ENCODE measurements at regions not wholly inside any gene's neighbourhood (a gene's known extent, or its start where the extent isn't known, plus 50 kb on each side); places are given as distances from the start of the nearest gene placed in this dataset.

GRCh38 chr7:126227055-126227454 lies 1025.7 kb downstream of the GRM8 start:
- TF ChIP-seq POLR2A (IDR thresholded peaks at IDR 0.05): no peak
- TF ChIP-seq, protein P1, sequence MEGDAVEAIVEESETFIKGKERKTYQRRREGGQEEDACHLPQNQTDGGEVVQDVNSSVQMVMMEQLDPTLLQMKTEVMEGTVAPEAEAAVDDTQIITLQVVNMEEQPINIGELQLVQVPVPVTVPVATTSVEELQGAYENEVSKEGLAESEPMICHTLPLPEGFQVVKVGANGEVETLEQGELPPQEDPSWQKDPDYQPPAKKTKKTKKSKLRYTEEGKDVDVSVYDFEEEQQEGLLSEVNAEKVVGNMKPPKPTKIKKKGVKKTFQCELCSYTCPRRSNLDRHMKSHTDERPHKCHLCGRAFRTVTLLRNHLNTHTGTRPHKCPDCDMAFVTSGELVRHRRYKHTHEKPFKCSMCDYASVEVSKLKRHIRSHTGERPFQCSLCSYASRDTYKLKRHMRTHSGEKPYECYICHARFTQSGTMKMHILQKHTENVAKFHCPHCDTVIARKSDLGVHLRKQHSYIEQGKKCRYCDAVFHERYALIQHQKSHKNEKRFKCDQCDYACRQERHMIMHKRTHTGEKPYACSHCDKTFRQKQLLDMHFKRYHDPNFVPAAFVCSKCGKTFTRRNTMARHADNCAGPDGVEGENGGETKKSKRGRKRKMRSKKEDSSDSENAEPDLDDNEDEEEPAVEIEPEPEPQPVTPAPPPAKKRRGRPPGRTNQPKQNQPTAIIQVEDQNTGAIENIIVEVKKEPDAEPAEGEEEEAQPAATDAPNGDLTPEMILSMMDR (IDR thresholded peaks at IDR 0.05): no peak
- DNase-seq (ENCODE audit: low spot score in 2 of 2): no peak
- intact Hi-C loops (cut with DNase I; ENCODE audit: low total_unique reads): no loop called here
- H3K4me3 ChIP-seq (ENCODE audit: low read depth, poor library complexity, severe bottlenecking): no peak overlapping the region

- DNase-seq (ENCODE audit: low spot score in 2 of 2): no peak
- TF ChIP-seq POLR2A (IDR thresholded peaks at IDR 0.05): no peak
- TF ChIP-seq, protein P1 (IDR thresholded peaks at IDR 0.05): no peak
- H3K4me3 ChIP-seq (ENCODE audit: low read depth, poor library complexity, severe bottlenecking): no peak overlapping the region
- 81 to 88% methylated on average over 3 of the region's 3 CpGs for WGBS, 2 donors
- intact Hi-C loops (cut with DNase I; ENCODE audit: low total_unique reads): no loop called here
Measured at GRCh38 chr7:126223729-126224128, 1029.0 kb downstream of the GRM8 start.

GRCh38 chr7:126222782-126223181 lies 1030.0 kb downstream of the GRM8 start:
- TF ChIP-seq, protein P1 (IDR thresholded peaks at IDR 0.05): no peak
- WGBS, 2 donors: 63 to 65% methylated on average over 3 of the region's 3 CpGs

DNA sequence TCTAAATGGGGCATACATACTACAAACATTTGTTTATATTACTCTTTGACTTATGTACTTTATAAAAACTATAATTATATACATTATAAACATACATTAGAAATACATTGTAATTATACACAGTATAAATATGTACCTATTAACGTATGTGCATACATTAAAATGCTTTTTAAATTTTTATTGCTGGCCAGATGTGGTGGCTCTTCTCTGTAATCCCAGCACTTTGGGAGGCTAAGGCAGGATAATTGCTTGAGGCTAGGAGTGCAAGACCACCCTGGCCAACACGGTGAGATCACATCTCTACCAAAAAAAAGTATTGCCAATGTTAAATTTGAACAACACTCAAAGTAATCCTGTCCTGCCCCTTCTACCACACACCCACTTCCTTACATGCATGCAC lies 1037.0 kb downstream of the GRM8 start:
- TF ChIP-seq POLR2A (IDR thresholded peaks at IDR 0.05): no peak
- TF ChIP-seq, protein P1 (IDR thresholded peaks at IDR 0.05): no peak
- DNase-seq (ENCODE audit: low spot score in 2 of 2): no peak
- WGBS, 2 donors: 73 to 78% methylated on average over 2 of the region's 2 CpGs
- intact Hi-C loops (cut with DNase I; ENCODE audit: low total_unique reads): no loop called here
- H3K4me3 ChIP-seq (ENCODE audit: low read depth, poor library complexity, severe bottlenecking): no peak overlapping the region

More at GRCh38 chr7:126222782-126223181, 1030.0 kb downstream of the GRM8 start:
- intact Hi-C loops (cut with DNase I; ENCODE audit: low total_unique reads): no loop called here
- no peak overlapping the region for H3K4me3 ChIP-seq (ENCODE audit: low read depth, poor library complexity, severe bottlenecking)
- DNase-seq (ENCODE audit: low spot score in 2 of 2): no peak

DNA sequence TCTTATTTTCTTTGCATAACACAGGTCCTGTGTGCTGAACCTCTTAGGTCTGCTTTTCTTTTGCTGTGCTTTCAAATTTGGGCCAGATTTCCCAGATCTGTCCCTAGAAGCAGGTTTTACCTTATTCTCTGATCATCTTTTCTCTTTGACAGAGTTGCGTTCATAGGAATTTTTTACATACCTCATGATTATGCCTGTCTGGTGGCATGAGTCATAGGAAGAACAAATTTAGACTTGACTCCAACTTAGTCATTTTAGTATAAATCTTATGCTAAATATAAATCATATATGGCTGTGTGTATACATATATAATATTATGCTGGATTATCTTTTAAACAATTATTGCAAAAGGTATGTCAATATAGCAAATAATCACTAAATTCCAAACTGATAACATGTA lies 1038.9 kb downstream of the GRM8 start:
- no peak overlapping the region for H3K4me3 ChIP-seq (ENCODE audit: low read depth, poor library complexity, severe bottlenecking)
- intact Hi-C loops (cut with DNase I; ENCODE audit: low total_unique reads): no loop called here
- 40 to 56% methylated on average over 1 of the region's 1 CpG for WGBS, 2 donors
- TF ChIP-seq, protein P1 (IDR thresholded peaks at IDR 0.05): no peak
- no peak for TF ChIP-seq POLR2A (IDR thresholded peaks at IDR 0.05)
- DNase-seq (ENCODE audit: low spot score in 2 of 2): no peak

GRCh38 chr7:126211875-126212274 lies 1040.9 kb downstream of the GRM8 start:
- TF ChIP-seq POLR2A (IDR thresholded peaks at IDR 0.05): no peak
- TF ChIP-seq, protein P1 (IDR thresholded peaks at IDR 0.05): no peak
- H3K4me3 ChIP-seq (ENCODE audit: low read depth, poor library complexity, severe bottlenecking): no peak overlapping the region
- intact Hi-C loops (cut with DNase I; ENCODE audit: low total_unique reads): no loop called here
- no peak for DNase-seq (ENCODE audit: low spot score in 2 of 2)
